Neural progenitor cell (in vitro differentiated cells): ENCODE measurements at regions not wholly inside any gene's neighbourhood (a gene's known extent, or its start where the extent isn't known, plus 50 kb on each side); places are given as distances from the start of the nearest gene placed in this dataset.

ENCODE experiments used
- EZH2 ChIP-seq: fragments of 200-600 bp; sonication (generic); IDR thresholded peaks from 2 replicates; pipeline ENCODE4 v1.6.1; 2017; ENCODE audit warnings: antibody characterized with exemption, mild to moderate bottlenecking, moderate library complexity
- EZH2phosphoT487 ChIP-seq: fragments of 200-600 bp; sonication (generic); IDR thresholded peaks from 2 replicates; pipeline ENCODE4 v1.6.1; 2017; ENCODE audit warnings: antibody characterized with exemption
- TF ChIP-seq, protein P1 (sequence below): fragments of 200-600 bp; sonication (generic); IDR thresholded peaks from 2 replicates; pipeline ENCODE4 v1.5.1; 2017; ENCODE audit warnings: antibody characterized with exemption, mild to moderate bottlenecking

- TF ChIP-seq, protein P1, sequence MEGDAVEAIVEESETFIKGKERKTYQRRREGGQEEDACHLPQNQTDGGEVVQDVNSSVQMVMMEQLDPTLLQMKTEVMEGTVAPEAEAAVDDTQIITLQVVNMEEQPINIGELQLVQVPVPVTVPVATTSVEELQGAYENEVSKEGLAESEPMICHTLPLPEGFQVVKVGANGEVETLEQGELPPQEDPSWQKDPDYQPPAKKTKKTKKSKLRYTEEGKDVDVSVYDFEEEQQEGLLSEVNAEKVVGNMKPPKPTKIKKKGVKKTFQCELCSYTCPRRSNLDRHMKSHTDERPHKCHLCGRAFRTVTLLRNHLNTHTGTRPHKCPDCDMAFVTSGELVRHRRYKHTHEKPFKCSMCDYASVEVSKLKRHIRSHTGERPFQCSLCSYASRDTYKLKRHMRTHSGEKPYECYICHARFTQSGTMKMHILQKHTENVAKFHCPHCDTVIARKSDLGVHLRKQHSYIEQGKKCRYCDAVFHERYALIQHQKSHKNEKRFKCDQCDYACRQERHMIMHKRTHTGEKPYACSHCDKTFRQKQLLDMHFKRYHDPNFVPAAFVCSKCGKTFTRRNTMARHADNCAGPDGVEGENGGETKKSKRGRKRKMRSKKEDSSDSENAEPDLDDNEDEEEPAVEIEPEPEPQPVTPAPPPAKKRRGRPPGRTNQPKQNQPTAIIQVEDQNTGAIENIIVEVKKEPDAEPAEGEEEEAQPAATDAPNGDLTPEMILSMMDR, result no peak
- TF ChIP-seq EZH2, result no peak
- TF ChIP-seq EZH2phosphoT487, result no peak
These were observed 65.7 kb upstream of the LMO1 start for GRCh38 chr11:8329336-8329735.
